Thoracic aorta (tissue), 2 donors: ENCODE measurements at regions not wholly inside any gene's neighbourhood (a gene's known extent, or its start where the extent isn't known, plus 50 kb on each side); places are given as distances from the start of the nearest gene placed in this dataset.

ENCODE experiments used
- ATAC-seq: fragments of 150-250 bp; one replicate; pipeline ENCODE4 v1.8.0; 2017; ENCODE audit warnings: low read depth; ENCODE audit not compliant: insufficient number of reproducible peaks, low FRiP score
- DNase-seq: peaks from one replicate; pipeline ENCODE4 v3.0.0-alpha.2; 2020; ENCODE audit warnings: low spot score
- H3K27ac ChIP-seq, 2 donors: fragments of 200-600 bp; sonication (generic); 1 replicate in 1 of 2; 2 replicates in 1 of 2; pipeline ENCODE4 v1.5.1; 2016; ENCODE audit warnings: mild to moderate bottlenecking in 2 of 2, moderate library complexity in 2 of 2
- H3K27me3 ChIP-seq: fragments of 200-600 bp; sonication (generic); replicated peaks from 2 replicates; pipeline ENCODE4 v1.6.0; 2016; ENCODE audit warnings: mild to moderate bottlenecking; ENCODE audit not compliant: insufficient read depth
- H3K36me3 ChIP-seq: fragments of 200-600 bp; sonication (generic); one replicate; pipeline ENCODE4 v1.5.1; 2016
- H3K4me1 ChIP-seq, 2 donors: fragments of 200-600 bp; sonication (generic); 1 replicate in 1 of 2; 2 replicates in 1 of 2; pipeline versions ENCODE4 v1.5.1 to v1.6.0; 2016; ENCODE audit warnings: low read depth in 2 of 2, mild to moderate bottlenecking in 1 of 2; ENCODE audit not compliant: control insufficient read depth in 1 of 2
- H3K4me3 ChIP-seq: fragments of 200-600 bp; sonication (generic); 2 replicates; pipeline ENCODE4 v1.5.1; 2016; ENCODE audit warnings: mild to moderate bottlenecking
- H3K9me3 ChIP-seq: fragments of 200-600 bp; sonication (generic); 2 replicates; pipeline ENCODE4 v1.5.1; 2016
- TF ChIP-seq, protein P1 (sequence below): fragments of 200-600 bp; sonication (generic); IDR thresholded peaks from one replicate; pipeline ENCODE4 v1.5.1; 2019; ENCODE audit warnings: antibody characterized with exemption

GRCh38 chr1:5555853-5556252, 436.4 kb downstream of the NPHP4 start:
- Histone ChIP-seq H3K27ac (no peak overlapping the region), H3K9me3 (no peaks in the 10 kb centered on the region), H3K27me3 (no peaks in the 10 kb centered on the region), H3K4me1 (no peaks in the 10 kb centered on the region), H3K36me3 (no peaks in the 10 kb centered on the region), H3K4me3 (no peak overlapping the region)
- no peak for DNase-seq
- no peak for ATAC-seq
- TF ChIP-seq, protein P1, sequence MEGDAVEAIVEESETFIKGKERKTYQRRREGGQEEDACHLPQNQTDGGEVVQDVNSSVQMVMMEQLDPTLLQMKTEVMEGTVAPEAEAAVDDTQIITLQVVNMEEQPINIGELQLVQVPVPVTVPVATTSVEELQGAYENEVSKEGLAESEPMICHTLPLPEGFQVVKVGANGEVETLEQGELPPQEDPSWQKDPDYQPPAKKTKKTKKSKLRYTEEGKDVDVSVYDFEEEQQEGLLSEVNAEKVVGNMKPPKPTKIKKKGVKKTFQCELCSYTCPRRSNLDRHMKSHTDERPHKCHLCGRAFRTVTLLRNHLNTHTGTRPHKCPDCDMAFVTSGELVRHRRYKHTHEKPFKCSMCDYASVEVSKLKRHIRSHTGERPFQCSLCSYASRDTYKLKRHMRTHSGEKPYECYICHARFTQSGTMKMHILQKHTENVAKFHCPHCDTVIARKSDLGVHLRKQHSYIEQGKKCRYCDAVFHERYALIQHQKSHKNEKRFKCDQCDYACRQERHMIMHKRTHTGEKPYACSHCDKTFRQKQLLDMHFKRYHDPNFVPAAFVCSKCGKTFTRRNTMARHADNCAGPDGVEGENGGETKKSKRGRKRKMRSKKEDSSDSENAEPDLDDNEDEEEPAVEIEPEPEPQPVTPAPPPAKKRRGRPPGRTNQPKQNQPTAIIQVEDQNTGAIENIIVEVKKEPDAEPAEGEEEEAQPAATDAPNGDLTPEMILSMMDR, result no peak

DNA sequence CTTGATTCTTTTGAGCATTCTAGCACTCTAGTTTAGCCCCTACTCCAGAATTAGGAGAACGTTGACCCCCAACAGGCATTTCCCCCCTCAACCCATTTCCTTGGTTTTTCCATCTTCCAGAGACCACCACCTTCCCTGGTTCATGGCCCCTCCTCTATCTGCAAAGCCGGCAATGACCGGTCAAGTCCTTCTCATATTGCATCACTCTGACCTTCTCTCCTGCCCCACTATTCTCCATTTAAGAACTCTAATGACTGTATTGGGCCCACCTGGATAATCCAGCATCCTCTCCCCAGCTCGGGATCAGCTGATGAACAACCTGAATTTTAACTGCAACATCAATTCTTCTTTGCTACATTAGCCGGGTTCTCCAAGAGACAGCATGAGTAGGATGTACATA, 437.4 kb downstream of the NPHP4 start:
- H3K27ac ChIP-seq, result no peak overlapping the region
- H3K4me3 ChIP-seq, result no peak overlapping the region
- H3K27me3 ChIP-seq, result no peaks in the 10 kb centered on the region
- no peaks in the 10 kb centered on the region for H3K9me3 ChIP-seq
- H3K36me3 ChIP-seq, result no peaks in the 10 kb centered on the region
- no peaks in the 10 kb centered on the region for H3K4me1 ChIP-seq
- ATAC-seq (no peak), DNase-seq (no peak)
- TF ChIP-seq, protein P1, result no peak

DNA sequence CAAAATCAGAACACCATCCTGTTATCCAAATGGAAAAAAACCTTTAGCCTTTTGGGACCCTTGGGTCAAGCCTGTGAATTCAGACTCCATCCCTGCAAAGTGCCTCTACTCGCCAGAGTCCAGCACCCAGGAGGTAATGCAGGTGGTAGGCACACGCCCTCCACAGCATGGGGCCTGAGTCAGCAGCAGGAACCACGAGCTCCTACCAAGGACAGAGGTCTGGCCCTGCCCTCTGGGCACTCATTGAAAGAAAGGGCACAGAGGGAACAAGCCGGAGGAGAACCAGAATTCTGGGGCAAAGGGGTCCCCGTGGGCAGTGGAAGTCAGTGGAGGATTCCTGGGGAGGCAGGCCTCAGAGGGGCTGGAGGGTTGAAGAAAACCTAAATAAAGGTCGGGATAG, 438.1 kb downstream of the NPHP4 start:
- TF ChIP-seq, protein P1, result no peak
- DNase-seq (no peak), ATAC-seq (no peak)
- Histone ChIP-seq H3K4me3 (no peak overlapping the region), H3K36me3 (no peaks in the 10 kb centered on the region), H3K9me3 (no peaks in the 10 kb centered on the region), H3K4me1 (no peaks in the 10 kb centered on the region), H3K27me3 (no peaks in the 10 kb centered on the region), H3K27ac (no peak overlapping the region)

DNA sequence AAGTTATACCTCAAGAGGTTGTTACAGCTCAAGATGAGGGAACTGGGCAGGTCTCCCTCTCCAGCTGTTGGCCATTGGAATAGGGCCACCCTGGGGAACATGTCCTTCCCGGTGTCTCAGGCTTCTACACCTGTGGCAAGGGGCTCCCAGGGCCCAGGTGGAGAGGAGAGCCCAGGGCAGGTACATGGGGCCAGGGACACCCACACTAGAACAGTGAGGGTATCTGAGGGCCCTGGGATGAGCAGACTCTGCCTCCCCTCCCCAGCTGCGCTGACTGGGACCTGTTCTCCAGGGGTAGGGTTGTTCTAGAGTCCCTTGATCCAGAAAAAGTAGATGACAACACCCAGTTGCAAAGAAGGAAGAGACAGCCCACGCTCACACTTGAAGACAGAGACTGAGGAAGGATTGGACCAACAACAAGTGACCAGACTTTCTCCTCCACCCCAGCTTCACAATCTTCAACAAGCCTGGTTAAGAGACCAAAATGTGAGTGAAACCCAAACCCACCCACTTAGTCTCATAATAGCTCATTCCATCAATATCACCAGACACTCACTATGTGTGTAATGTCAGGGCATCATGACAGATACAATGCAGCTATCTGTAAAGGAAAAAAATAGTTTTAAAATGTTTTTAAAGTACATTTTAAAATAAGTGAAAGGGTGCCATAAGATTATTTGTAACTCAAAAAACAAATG, 439.3 kb downstream of the NPHP4 start:
- Histone ChIP-seq H3K4me3 (no peak overlapping the region), H3K36me3 (no peaks in the 10 kb centered on the region), H3K4me1 (no peaks in the 10 kb centered on the region), H3K9me3 (no peaks in the 10 kb centered on the region), H3K27me3 (no peaks in the 10 kb centered on the region), H3K27ac (no peak overlapping the region)
- ATAC-seq, result no peak
- DNase-seq, result no peak
- TF ChIP-seq, protein P1, result no peak

GRCh38 chr1:5551274-5551975, 440.8 kb downstream of the NPHP4 start:
- Histone ChIP-seq H3K27ac (no peak overlapping the region), H3K9me3 (no peaks in the 10 kb centered on the region), H3K4me3 (no peak overlapping the region), H3K36me3 (no peaks in the 10 kb centered on the region), H3K4me1 (no peaks in the 10 kb centered on the region), H3K27me3 (no peaks in the 10 kb centered on the region)
- DNase-seq, result no peak
- no peak for ATAC-seq
- TF ChIP-seq, protein P1, result no peak
